IPS-20b (cell line): ENCODE measurements at regions not wholly inside any gene's neighbourhood (a gene's known extent, or its start where the extent isn't known, plus 50 kb on each side); places are given as distances from the start of the nearest gene placed in this dataset.

Experiments
- H3K27ac ChIP-seq: one replicate; pipeline ENCODE4 v1.5.1; 2013; ENCODE audit warnings: low read length
- H3K27me3 ChIP-seq: 2 replicates; pipeline ENCODE4 v1.6.1; 2013; ENCODE audit warnings: mild to moderate bottlenecking, low read length, inconsistent platforms; ENCODE audit not compliant: insufficient read depth
- H3K36me3 ChIP-seq: 2 replicates; pipeline ENCODE4 v1.6.1; 2013; ENCODE audit warnings: low read depth, mild to moderate bottlenecking, inconsistent platforms, low read length, moderate library complexity; ENCODE audit not compliant: insufficient read depth
- H3K4me1 ChIP-seq: 2 replicates; pipeline ENCODE4 v1.6.1; 2013; ENCODE audit warnings: mild to moderate bottlenecking, control low read depth, inconsistent platforms, low read length, moderate library complexity; ENCODE audit not compliant: insufficient read depth
- H3K4me3 ChIP-seq: 2 replicates; pipeline ENCODE4 v1.5.1; 2013; ENCODE audit warnings: mild to moderate bottlenecking, low read length, inconsistent platforms
- H3K9ac ChIP-seq: 2 replicates; pipeline ENCODE4 v1.6.1; 2013; ENCODE audit warnings: low read depth, mild to moderate bottlenecking, inconsistent platforms, low read length, moderate library complexity
- H3K9me3 ChIP-seq: 2 replicates; pipeline ENCODE4 v1.6.1; 2013; ENCODE audit warnings: mild to moderate bottlenecking, low read depth, low read length, inconsistent platforms; ENCODE audit not compliant: insufficient read depth

- Histone ChIP-seq H3K9me3 (no peaks in the 10 kb centered on the region), H3K27me3 (no peaks in the 10 kb centered on the region), H3K36me3 (no peaks in the 10 kb centered on the region), H3K9ac (no peak overlapping the region), H3K27ac (no peak overlapping the region), H3K4me3 (no peak overlapping the region), H3K4me1 (peaks cover 27% of the 10 kb centered on the region)
These were observed 74.7 kb upstream of the TSHZ3 start for GRCh38 chr19:31423896-31424295.

DNA sequence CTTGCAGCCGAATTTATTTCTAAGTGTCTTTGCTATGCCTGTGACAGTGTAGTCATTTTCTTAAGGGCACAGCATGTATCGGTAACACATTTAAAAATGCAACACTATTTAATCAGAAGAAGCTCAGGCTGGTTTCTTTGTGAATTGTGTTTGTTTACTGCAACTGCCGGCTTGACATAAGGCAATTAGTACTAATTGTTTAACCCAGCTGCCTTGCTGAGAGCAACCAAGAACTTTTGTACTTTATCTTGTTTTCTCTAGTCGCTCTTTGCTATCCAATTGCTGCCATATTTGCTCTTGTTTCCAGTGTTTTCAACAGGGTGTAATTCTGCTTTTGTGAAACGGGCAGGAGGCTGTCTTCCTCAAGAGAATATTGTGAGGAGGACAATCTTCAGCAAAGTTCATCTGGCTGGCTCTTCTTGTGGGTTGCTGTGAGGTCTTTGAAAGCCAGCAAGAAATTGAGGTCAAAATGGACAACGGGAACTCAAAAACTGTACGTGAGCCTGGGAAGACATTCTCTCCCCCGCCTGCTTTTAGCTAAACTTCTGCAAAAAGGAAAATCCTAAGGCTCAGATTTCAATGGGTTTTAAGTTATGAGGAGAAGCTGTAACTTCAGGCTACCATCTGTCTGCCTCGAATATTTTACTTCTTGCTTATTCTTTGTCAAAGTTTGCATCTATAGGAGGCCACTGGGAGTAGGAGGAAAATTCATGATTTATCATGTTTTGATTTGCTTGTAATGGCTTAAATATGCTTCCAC lies 75.8 kb upstream of the TSHZ3 start:
- no peak overlapping the region for H3K27ac ChIP-seq
- no peak overlapping the region for H3K4me3 ChIP-seq
- no peaks in the 10 kb centered on the region for H3K36me3 ChIP-seq

DNA sequence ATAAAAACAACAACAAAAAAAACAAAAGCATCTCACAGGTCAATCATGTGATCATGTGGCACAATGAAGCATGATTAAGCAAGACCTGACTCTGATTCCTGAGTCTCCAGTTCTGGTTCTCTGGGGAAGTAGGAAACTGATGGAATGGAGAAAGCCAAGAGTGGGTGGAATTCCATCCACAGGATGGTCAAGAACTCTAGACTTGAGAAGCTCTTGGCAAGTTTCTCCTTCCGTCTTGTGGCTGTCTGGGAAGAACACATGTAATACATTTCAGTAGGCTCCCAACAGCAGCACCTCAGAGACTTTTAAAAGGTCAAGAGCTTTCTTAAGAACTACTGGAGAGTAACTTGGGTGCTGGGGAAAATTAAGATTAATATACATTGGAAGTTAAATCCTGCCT lies 78.6 kb upstream of the TSHZ3 start:
- Histone ChIP-seq H3K9me3 (no peaks in the 10 kb centered on the region), H3K36me3 (no peaks in the 10 kb centered on the region), H3K4me1 (peaks cover 9% of the 10 kb centered on the region), H3K9ac (no peak overlapping the region), H3K27me3 (no peaks in the 10 kb centered on the region), H3K4me3 (no peak overlapping the region), H3K27ac (no peak overlapping the region)

More for the DNA sequence above, 75.8 kb upstream of the TSHZ3 start:
- H3K27me3 ChIP-seq = no peaks in the 10 kb centered on the region
- H3K9ac ChIP-seq = 0 out of 2 replicates have a peak overlapping the region, but pooled peaks have one; percentile 4
- H3K9me3 ChIP-seq = no peaks in the 10 kb centered on the region
- peaks cover 20% of the 10 kb centered on the region for H3K4me1 ChIP-seq

GRCh38 chr19:31430381-31430780 lies 81.1 kb upstream of the TSHZ3 start:
- Histone ChIP-seq H3K9ac (no peak overlapping the region), H3K27me3 (no peaks in the 10 kb centered on the region), H3K9me3 (peaks cover 6% of the 10 kb centered on the region; the same call in 1 of the 2 replicates), H3K36me3 (no peaks in the 10 kb centered on the region), H3K4me3 (no peak overlapping the region), H3K27ac (no peak overlapping the region), H3K4me1 (no peaks in the 10 kb centered on the region)

DNA sequence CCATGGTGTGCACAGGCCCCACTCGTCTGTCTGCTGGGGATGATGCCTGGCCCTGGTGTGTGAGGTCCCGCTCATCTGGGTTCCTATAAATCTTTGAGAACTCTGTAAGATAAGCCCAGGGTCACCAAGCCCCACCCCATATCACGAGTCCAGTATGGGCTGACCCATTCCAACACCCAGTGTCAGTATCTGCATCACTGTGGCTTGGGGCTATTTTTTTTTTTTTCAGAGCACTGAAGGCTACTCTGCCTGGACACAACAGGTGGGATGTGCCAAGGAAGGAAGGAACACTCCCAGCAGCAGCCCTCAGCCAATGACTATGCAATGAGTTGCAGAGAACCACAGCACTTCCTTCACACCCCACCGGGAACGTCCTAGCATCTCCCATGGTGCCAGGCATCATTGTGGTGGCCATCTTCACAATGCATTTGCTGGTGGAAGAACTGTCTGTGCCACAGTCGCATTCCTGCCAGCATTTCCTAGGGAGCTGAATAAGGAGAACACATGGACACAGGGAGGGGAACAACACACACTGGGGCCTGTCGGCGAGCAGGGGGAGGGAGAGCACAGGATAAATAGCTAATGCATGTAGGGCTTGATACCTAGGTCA lies 83.1 kb upstream of the TSHZ3 start:
- Histone ChIP-seq H3K9me3 (peaks cover 6% of the 10 kb centered on the region; the same call in 1 of the 2 replicates), H3K4me3 (no peak overlapping the region), H3K36me3 (no peaks in the 10 kb centered on the region), H3K27ac (no peak overlapping the region), H3K27me3 (no peaks in the 10 kb centered on the region), H3K9ac (no peak overlapping the region), H3K4me1 (no peaks in the 10 kb centered on the region)

- Histone ChIP-seq H3K27me3 (no peaks in the 10 kb centered on the region), H3K36me3 (no peaks in the 10 kb centered on the region), H3K9me3 (peaks cover 6% of the 10 kb centered on the region; the same call in 1 of the 2 replicates)
These were observed 87.0 kb upstream of the TSHZ3 start for GRCh38 chr19:31436121-31436776.

DNA sequence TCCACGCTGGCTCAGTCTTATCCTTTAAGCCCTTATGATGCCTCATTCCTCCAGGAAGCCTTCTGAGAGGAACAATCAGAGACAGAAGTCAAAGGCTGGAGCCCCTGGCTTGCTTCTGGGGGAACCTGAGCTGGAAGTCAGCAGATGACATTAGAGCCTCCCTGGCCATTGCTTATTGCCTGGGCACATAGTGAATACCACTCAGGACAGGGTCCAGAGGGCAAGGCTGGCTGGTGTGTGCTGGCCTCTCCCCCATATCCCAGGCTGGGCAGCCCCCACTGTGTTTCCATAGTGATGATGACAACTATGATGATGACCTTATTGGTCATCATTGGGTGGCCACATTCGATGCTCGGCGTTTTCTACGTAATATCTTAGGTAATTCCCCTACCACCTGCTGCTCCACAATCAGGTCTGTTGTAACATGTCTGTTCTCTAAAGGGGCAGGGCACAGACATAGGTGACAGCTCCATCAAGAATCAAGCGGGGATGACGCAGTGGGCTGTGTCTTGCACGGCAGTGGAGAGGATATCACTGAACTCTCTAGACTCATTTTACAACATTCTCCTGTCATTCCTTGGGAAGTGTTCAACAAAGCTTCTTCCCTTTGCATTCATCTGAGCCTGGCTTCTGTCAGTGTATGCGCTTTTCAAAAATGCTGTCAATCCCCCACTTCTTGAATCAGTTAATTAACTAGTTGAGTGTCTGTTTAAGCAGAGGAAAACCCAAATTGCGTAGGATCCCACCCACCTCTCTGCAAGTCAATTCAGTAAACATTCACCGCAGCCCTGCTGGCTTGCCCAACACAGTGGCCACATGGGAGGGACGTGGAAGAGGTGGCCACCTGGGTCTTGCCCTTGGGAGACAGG lies 89.4 kb upstream of the TSHZ3 start:
- Histone ChIP-seq H3K4me3 (no peak overlapping the region), H3K36me3 (no peaks in the 10 kb centered on the region), H3K27ac (no peak overlapping the region), H3K4me1 (no peaks in the 10 kb centered on the region), H3K9me3 (peaks cover 6% of the 10 kb centered on the region; the same call in 1 of the 2 replicates), H3K27me3 (no peaks in the 10 kb centered on the region), H3K9ac (no peak overlapping the region)

More at GRCh38 chr19:31436121-31436776, 87.0 kb upstream of the TSHZ3 start:
- Histone ChIP-seq H3K9ac (no peak overlapping the region), H3K4me3 (no peak overlapping the region), H3K27ac (no peak overlapping the region), H3K4me1 (no peaks in the 10 kb centered on the region)

DNA sequence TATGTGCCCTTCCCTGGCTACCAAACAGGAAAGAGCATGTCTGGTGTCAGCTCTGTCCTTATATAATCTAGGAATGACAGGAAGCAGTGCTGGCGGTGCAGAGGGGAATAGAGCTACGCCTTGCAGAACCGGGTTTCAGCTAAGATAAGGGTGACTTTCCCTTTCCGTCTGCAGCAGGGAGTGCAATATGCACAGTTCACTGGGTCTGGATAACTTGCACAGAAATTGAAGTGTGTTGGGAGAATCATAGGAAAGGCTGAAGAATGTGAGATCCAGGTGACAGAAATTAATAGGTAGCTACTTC lies 90.0 kb upstream of the TSHZ3 start:
- Histone ChIP-seq H3K4me1 (no peaks in the 10 kb centered on the region), H3K27ac (no peak overlapping the region), H3K36me3 (no peaks in the 10 kb centered on the region), H3K9ac (no peak overlapping the region), H3K9me3 (peaks cover 6% of the 10 kb centered on the region; the same call in 1 of the 2 replicates), H3K27me3 (no peaks in the 10 kb centered on the region), H3K4me3 (no peak overlapping the region)

DNA sequence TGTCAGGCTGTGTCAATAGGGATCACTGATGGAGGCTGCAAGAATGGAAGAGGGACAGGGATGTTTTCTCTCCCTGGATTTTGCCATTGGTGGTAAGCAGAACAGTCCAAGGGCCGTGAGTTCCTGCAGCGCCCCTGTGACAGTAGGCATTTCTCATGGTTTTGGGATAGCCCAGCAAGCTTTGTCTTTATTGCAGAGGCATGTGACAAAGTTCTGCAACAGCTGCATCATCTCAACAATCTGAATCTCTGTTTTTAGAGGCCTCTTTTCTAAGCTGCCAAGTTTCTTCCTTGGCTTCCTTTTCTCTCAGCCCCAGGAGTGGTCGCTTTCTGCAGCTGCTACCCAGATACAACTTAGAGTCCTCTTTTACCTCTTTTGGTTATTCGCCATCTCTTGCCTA lies 95.7 kb upstream of the TSHZ3 start:
- Histone ChIP-seq H3K4me3 (no peak overlapping the region), H3K9me3 (peaks cover 5% of the 10 kb centered on the region; the same call in 1 of the 2 replicates), H3K36me3 (no peaks in the 10 kb centered on the region), H3K4me1 (no peaks in the 10 kb centered on the region), H3K27me3 (no peaks in the 10 kb centered on the region), H3K27ac (no peak overlapping the region), H3K9ac (no peak overlapping the region)

DNA sequence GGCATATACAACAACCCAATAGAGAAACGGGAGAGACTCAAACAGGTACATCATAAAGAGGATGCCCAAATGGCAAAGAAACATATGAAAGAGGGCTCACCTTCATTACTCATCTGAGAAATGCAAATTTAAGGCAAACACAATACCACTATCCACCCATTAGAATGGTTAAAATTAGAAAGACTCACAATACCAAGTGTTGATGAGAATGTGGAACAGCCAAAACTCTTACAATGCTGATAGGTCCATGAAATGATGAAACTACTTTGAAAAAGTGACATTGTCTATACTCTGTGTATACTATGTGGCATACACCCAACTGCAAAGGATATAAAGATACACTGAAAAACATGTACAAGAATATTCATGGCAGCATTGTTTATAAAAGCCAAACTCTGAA lies 96.2 kb upstream of the TSHZ3 start:
- no peak overlapping the region for H3K27ac ChIP-seq
- H3K9me3 ChIP-seq = peaks cover 5% of the 10 kb centered on the region; the same call in 1 of the 2 replicates
- no peaks in the 10 kb centered on the region for H3K36me3 ChIP-seq
- H3K4me1 ChIP-seq = no peaks in the 10 kb centered on the region
- no peak overlapping the region for H3K9ac ChIP-seq
- H3K4me3 ChIP-seq = no peak overlapping the region
- no peaks in the 10 kb centered on the region for H3K27me3 ChIP-seq

- Histone ChIP-seq H3K27ac (no peak overlapping the region), H3K9me3 (peaks cover 5% of the 10 kb centered on the region; the same call in 1 of the 2 replicates), H3K27me3 (no peaks in the 10 kb centered on the region), H3K36me3 (no peaks in the 10 kb centered on the region), H3K4me3 (no peak overlapping the region), H3K9ac (no peak overlapping the region), H3K4me1 (no peaks in the 10 kb centered on the region)
These were observed 99.0 kb upstream of the TSHZ3 start for GRCh38 chr19:31448221-31448657.
